ENCODE measurements at regions not wholly inside any gene's neighbourhood (a gene's known extent, or its start where the extent isn't known, plus 50 kb on each side); places are given as distances from the start of the nearest gene placed in this dataset.
A peak's percentile ranks its signal among the peaks of the same experiment; 100 is the strongest.

GRCh38 chr20:56166781-56167465, 81.6 kb upstream of the MC3R start:
- H3K4me3 Mint-ChIP-seq (ENCODE audit: unreplicated experiment), result no peak overlapping the region
- no peak for DNase-seq
- BruUV-seq (replicated peaks), result no TSS peak
- TF ChIP-seq, protein P1, sequence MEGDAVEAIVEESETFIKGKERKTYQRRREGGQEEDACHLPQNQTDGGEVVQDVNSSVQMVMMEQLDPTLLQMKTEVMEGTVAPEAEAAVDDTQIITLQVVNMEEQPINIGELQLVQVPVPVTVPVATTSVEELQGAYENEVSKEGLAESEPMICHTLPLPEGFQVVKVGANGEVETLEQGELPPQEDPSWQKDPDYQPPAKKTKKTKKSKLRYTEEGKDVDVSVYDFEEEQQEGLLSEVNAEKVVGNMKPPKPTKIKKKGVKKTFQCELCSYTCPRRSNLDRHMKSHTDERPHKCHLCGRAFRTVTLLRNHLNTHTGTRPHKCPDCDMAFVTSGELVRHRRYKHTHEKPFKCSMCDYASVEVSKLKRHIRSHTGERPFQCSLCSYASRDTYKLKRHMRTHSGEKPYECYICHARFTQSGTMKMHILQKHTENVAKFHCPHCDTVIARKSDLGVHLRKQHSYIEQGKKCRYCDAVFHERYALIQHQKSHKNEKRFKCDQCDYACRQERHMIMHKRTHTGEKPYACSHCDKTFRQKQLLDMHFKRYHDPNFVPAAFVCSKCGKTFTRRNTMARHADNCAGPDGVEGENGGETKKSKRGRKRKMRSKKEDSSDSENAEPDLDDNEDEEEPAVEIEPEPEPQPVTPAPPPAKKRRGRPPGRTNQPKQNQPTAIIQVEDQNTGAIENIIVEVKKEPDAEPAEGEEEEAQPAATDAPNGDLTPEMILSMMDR (IDR thresholded peaks at IDR 0.05; ENCODE audit: insufficient read depth in 1 of 2, low read depth in 1 of 2, low read length in 1 of 2, severe bottlenecking in 1 of 2, unreplicated experiment in 1 of 2), result no peak
- peaks cover 8% of the 10 kb centered on the region for H3K27me3 Mint-ChIP-seq (ENCODE audit: insufficient read depth, unreplicated experiment)
- CTCF ChIA-PET, result no interaction called here
- Histone ChIP-seq H3K9me3 (0 out of 2 replicates have a peak, but pooled peaks cover 14% of the 10 kb centered on the region), H3K36me3 (ENCODE audit: control insufficient read depth, insufficient read depth, low read length) (no peaks in the 10 kb centered on the region), H3K27me3 (replicated peaks; ENCODE audit: control insufficient read depth, insufficient read depth, low read length) (no peaks in the 10 kb centered on the region), H3K4me1 (no peaks in the 10 kb centered on the region), H3K4me3 (ENCODE audit: low read depth, low read length) (no peak overlapping the region)
- POLR2A ChIA-PET, result no interaction called here
- no peak overlapping the region for H3K27ac Mint-ChIP-seq (ENCODE audit: unreplicated experiment)
- intact Hi-C loops (cut with micrococcal nuclease; ENCODE audit: unreplicated experiment), result no loop called here
- no peaks in the 10 kb centered on the region for H3K4me1 Mint-ChIP-seq (ENCODE audit: low read depth, unreplicated experiment)
- no peaks in the 10 kb centered on the region for H3K36me3 Mint-ChIP-seq (ENCODE audit: insufficient read depth, unreplicated experiment)
- peaks cover 15% of the 10 kb centered on the region for H3K9me3 Mint-ChIP-seq (ENCODE audit: unreplicated experiment)

GRCh38 chr20:56171087-56172012, 77.2 kb upstream of the MC3R start:
- BruUV-seq (replicated peaks), result no TSS peak
- no peaks in the 10 kb centered on the region for H3K4me1 Mint-ChIP-seq (ENCODE audit: low read depth, unreplicated experiment)
- no peaks in the 10 kb centered on the region for H3K4me1 ChIP-seq
- no peak overlapping the region for H3K4me3 ChIP-seq (ENCODE audit: low read depth, low read length)
- ChIA-PET CTCF (interaction anchor here (0.7 kb wide), 1 partner anchor 248 kb away, joined by 4 read pairs; no protein-coding TSS in a partner anchor), POLR2A (no interaction called here)
- H3K36me3 Mint-ChIP-seq (ENCODE audit: insufficient read depth, unreplicated experiment), result no peaks in the 10 kb centered on the region
- TF ChIP-seq, protein P1 (IDR thresholded peaks at IDR 0.05; ENCODE audit: insufficient read depth in 1 of 2, low read depth in 1 of 2, low read length in 1 of 2, severe bottlenecking in 1 of 2, unreplicated experiment in 1 of 2), result peak; percentile 47 to 58
- H3K9me3 ChIP-seq, result peaks cover 5% of the 10 kb centered on the region; the same call in 1 of the 2 replicates
- no peak overlapping the region for H3K4me3 Mint-ChIP-seq (ENCODE audit: unreplicated experiment)
- peak in 1 of 2 experiments; percentile 24 for DNase-seq
- peaks cover under 1% of the 10 kb centered on the region for H3K9me3 Mint-ChIP-seq (ENCODE audit: unreplicated experiment)
- no peaks in the 10 kb centered on the region for H3K36me3 ChIP-seq (ENCODE audit: control insufficient read depth, insufficient read depth, low read length)
- H3K27ac Mint-ChIP-seq (ENCODE audit: unreplicated experiment), result no peak overlapping the region
- peaks cover 10% of the 10 kb centered on the region for H3K27me3 Mint-ChIP-seq (ENCODE audit: insufficient read depth, unreplicated experiment)
- intact Hi-C loops (cut with micrococcal nuclease; ENCODE audit: unreplicated experiment), result loop anchor here (2.0 to 10.0 kb wide), 3 partner anchors 177 to 1491 kb away; no protein-coding TSS in a partner anchor
- H3K27me3 ChIP-seq (replicated peaks; ENCODE audit: control insufficient read depth, insufficient read depth, low read length), result 0 out of 2 replicates have a peak, but pooled peaks cover 2% of the 10 kb centered on the region

- Histone ChIP-seq H3K4me3 (ENCODE audit: low read depth, low read length) (no peak overlapping the region), H3K27me3 (replicated peaks; ENCODE audit: control insufficient read depth, insufficient read depth, low read length) (0 out of 2 replicates have a peak, but pooled peaks cover 2% of the 10 kb centered on the region), H3K4me1 (no peaks in the 10 kb centered on the region), H3K36me3 (ENCODE audit: control insufficient read depth, insufficient read depth, low read length) (no peaks in the 10 kb centered on the region), H3K9me3 (no peaks in the 10 kb centered on the region; the same call in 1 of the 2 replicates)
- TF ChIP-seq, protein P1 (IDR thresholded peaks at IDR 0.05; ENCODE audit: insufficient read depth in 1 of 2, low read depth in 1 of 2, low read length in 1 of 2, severe bottlenecking in 1 of 2, unreplicated experiment in 1 of 2), result no peak
- intact Hi-C loops (cut with micrococcal nuclease; ENCODE audit: unreplicated experiment), result loop anchor here (5.0 to 10.0 kb wide), 2 partner anchors 179 to 756 kb away; no protein-coding TSS in a partner anchor
- Mint-ChIP-seq H3K4me1 (ENCODE audit: low read depth, unreplicated experiment) (no peaks in the 10 kb centered on the region), H3K27ac (ENCODE audit: unreplicated experiment) (no peak overlapping the region), H3K4me3 (ENCODE audit: unreplicated experiment) (no peak overlapping the region), H3K9me3 (ENCODE audit: unreplicated experiment) (no peaks in the 10 kb centered on the region), H3K36me3 (ENCODE audit: insufficient read depth, unreplicated experiment) (no peaks in the 10 kb centered on the region), H3K27me3 (ENCODE audit: insufficient read depth, unreplicated experiment) (peaks cover 14% of the 10 kb centered on the region)
- CTCF ChIA-PET, result no interaction called here
- POLR2A ChIA-PET, result no interaction called here
- no peak for DNase-seq
- no TSS peak for BruUV-seq (replicated peaks)
Observed at GRCh38 chr20:56173438-56173837, 75.1 kb upstream of the MC3R start.

Data from Caco-2 (cell line).